GM21825 (cell line): ENCODE measurements at regions not wholly inside any gene's neighbourhood (a gene's known extent, or its start where the extent isn't known, plus 50 kb on each side); places are given as distances from the start of the nearest gene placed in this dataset.

Experiments used
- ATAC-seq: cut with Tn5 transposase; IDR thresholded peaks from one replicate; pipeline ENCODE4 v1.9.1; 2021; ENCODE audit warnings: mild to moderate bottlenecking, moderate library complexity; ENCODE audit not compliant: unreplicated experiment

DNA sequence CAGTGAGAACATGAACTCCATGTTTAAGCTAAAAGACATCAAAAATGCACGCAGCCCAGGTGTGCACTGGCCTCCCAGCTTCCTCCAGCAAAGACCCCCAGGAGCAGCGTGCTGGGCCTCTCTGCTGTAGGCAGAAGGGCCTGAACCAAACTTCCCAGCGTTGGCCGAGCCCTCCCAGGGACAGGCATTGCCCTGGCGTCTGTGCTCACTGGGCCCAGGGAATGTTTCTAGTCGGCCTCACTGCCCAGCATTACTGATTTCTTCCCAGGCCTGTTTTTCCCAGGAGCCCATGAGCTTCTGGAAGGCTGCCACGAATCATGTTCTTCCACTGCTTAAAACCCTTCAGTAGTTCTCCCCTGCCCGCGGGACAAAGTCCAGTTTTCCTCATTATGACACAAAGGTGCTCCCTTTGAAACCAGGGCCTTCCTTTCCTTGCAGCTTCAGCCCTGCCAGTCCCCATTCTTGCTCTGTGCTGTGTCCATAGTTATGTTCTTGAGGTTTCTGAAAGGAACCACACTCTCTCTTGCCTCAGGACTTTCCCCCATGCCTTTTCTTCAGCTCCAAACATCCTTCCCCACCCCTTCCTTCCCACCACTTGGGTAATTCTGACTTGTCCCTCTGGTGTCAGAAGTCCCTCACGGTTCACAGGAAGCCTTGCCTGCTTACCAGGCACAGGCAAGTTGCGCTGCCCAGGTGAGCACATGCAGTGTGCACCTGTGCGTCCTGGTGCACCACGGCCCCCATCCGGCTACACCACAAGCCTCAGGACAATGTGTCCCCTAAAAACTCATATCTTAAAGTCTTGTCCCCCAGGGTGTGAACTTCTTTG lies 93.4 kb upstream of the ENPP6 start:
- no peak for ATAC-seq

- no peak for ATAC-seq
Observed at GRCh38 chr4:184310171-184310567, 92.5 kb upstream of the ENPP6 start.

GRCh38 chr4:184309241-184310170 lies 91.8 kb upstream of the ENPP6 start:
- no peak for ATAC-seq

GRCh38 chr4:184306949-184307348 lies 89.3 kb upstream of the ENPP6 start:
- no peak for ATAC-seq

- ATAC-seq = no peak
Observed at GRCh38 chr4:184306470-184306869, 88.8 kb upstream of the ENPP6 start.

DNA sequence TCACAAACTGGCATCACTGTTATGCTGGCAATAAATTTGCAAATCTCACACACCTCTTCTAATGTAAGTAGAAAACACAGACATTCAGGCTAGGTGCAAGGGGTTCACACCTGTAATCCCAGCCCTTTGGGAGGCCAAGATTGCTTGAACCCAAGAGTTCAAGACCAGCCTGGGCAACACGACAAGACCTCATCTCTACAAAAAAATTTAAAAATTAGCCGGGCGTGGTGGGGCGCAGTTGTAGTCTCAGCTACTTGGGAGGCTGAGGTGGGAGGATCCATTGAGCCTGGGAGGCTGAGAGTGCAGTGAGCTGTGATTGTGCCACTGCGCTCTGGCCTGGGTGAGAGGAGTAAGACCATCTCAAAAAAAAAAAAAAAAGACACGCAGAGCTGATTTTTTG lies 83.1 kb upstream of the ENPP6 start:
- no peak for ATAC-seq

GRCh38 chr4:184298254-184298653 lies 80.6 kb upstream of the ENPP6 start:
- ATAC-seq = no peak

GRCh38 chr4:184295206-184295605 lies 77.5 kb upstream of the ENPP6 start:
- no peak for ATAC-seq

- ATAC-seq = no peak
Observed at GRCh38 chr4:184294606-184295133, 77.0 kb upstream of the ENPP6 start.

GRCh38 chr4:184293552-184293951 lies 75.9 kb upstream of the ENPP6 start:
- no peak for ATAC-seq

DNA sequence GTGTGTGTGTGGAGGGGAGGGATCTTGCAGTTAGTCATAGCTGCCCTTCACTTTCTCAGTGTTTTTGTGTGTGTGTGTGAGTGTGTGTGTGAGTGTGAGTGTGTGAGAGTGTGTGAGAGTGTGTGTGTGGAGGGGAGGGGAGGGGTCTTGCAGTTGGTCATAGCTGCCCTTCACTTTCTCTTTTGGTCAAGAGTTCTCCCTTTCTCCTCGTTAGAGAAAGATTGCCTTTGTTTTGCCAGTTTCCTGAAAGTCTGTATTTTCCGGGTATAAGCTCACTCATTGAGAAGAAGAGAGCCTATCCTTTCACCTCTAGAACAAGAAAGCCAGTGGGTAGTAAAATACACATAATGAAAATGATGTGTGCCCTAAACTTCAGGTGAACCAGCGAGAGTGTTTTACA lies 75.2 kb upstream of the ENPP6 start:
- ATAC-seq = no peak

DNA sequence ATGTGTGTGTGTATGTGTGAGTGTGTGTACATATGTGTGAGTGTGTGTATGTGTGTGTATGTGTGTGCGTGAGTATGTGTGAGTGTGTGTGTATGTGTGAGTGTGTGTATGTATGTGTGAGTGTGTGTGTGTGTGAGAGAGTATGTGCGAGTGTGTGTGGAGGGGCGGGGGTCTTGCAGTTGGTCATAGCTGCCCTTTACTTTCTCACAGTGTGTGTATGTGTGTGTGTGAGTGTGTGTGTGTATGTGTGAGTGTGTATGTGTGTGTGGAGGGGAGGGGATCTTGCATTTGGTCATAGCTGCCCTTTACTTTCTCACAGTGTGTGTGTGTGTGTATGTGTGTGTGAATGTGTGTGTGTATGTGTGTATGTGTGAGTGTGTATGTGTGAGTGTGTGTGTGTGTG lies 74.8 kb upstream of the ENPP6 start:
- ATAC-seq = no peak

DNA sequence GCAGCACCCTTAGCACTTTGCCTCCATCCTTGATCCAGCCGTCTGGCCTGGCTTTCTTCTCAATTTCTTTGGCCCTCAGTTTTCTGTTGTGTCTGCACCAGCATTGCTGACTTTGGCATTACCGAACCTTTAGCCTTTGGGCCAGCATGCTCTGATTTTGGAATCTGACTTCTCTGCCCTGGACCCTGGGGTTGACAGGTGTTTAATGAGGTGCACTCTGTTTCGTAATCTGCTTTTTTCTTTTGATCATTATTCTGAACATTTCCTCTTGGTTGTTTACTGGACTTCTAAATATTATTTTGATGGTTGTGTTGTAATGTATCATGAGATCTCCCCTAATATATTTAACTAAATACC lies 71.5 kb upstream of the ENPP6 start:
- ATAC-seq = no peak

GRCh38 chr4:184288451-184289178 lies 70.9 kb upstream of the ENPP6 start:
- peak; percentile 59 for ATAC-seq

DNA sequence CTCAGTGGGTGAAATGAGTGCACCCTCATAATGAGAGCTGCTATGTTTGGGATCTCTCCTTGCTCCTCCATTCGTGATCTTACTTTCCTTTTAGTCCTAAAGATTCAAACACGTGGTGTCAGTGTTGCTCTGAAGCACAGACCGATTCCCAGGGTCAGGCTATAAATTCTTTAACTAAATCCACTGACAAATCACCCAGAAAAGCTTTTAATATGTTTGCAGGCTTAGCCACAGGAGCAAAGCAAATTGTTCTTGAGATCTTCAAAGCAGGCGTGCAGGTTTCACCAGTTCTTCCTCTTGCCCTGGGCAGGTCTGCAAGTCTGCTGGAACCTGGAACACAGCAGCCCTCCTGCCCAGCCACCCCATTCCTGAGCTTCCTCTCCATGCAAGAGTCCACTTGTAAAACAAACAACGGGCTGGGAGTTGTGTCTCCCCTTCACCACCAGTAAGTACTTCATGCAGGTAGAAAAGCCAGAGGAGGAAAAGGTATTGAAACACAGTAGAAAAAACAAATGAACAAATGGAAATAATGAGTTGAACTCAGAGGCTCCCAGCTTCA lies 70.1 kb upstream of the ENPP6 start:
- no peak for ATAC-seq

- no peak for ATAC-seq
Observed at GRCh38 chr4:184286358-184286757, 68.7 kb upstream of the ENPP6 start.

GRCh38 chr4:184284742-184285141 lies 67.1 kb upstream of the ENPP6 start:
- ATAC-seq = no peak

DNA sequence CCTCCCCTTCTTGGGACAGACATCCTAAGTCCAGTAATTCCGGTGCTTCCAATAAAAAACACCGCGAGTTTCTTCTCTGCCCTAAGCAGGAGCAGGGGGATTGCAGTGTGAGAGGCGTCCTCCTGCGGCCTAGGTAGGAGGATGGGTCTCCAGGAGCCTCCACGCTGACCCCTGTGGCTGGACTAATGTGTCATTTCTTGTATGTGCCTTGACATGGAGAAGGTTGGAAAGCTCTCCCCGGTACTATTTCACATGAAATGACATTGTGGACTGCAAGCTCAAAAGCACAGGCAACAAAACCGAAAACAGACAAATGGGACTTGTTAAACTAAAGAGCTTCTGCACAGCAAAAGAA lies 66.6 kb upstream of the ENPP6 start:
- no peak for ATAC-seq

- no peak for ATAC-seq
Observed at GRCh38 chr4:184283659-184284335, 66.1 kb upstream of the ENPP6 start.

DNA sequence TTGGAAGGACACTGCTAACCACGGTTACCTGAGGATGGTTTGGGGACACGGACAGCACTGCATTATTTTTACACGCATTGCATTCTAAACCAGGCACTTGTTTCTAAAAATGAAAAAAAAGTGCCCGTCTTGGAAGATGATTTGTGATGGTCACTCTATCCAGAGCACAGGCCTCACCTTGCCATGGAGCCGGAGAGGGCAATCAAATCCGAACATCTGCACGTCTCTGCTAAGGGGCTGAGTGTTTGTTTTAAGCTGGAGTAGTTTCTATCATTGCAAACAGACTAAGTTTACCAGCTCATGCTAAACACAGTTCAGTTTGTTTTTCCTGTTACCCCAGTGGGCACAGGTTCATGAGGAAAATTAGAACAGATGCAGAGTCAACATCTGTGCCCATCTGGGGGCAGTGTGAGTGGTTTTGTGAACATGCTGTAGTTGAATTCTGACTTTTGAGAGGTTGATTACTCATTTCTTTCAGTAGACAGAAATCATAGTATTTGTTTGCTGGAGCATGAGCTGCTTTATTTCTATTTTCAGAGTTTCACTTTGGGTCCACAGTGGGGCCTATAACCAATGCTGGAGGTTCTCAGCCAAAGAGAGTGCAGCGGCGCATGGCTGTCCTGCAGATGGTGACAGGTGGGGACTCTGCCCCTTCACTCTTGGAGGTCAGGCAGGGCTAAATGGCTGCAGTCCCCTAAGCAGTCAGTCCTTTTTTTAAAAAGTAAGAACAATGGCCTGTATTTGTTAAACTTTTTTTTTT lies 65.4 kb upstream of the ENPP6 start:
- peak; percentile 60 for ATAC-seq
